Right cardiac atrium (tissue), 5 donors: ENCODE measurements at regions not wholly inside any gene's neighbourhood (a gene's known extent, or its start where the extent isn't known, plus 50 kb on each side); places are given as distances from the start of the nearest gene placed in this dataset.
"Not testable (repeated sequence)": the region's sequence is repeated elsewhere in the genome, so short reads cannot be mapped to it uniquely, and the experiment has no call there.

Experiments used
- ATAC-seq, 2 donors: fragments of 200-7000 bp; cut with Tn5 transposase; one replicate each; pipeline versions ENCODE4 v1.8.0 to v1.9.1; 2020; ENCODE audit warnings: moderate library complexity in 2 of 2, mild to moderate bottlenecking in 1 of 2
- DNase-seq, 3 donors: peaks; one replicate each; pipeline ENCODE4 v3.0.0-alpha.2; 2020
- H3K27ac ChIP-seq: one replicate; pipeline ENCODE4 v1.5.1; 2013; ENCODE audit warnings: mild to moderate bottlenecking, low read length, control low read depth, moderate library complexity
- H3K27me3 ChIP-seq: one replicate; pipeline ENCODE4 v1.6.1; 2013; ENCODE audit not compliant: control insufficient read depth, insufficient read depth
- H3K4me1 ChIP-seq: one replicate; pipeline ENCODE4 v1.6.1; 2013; ENCODE audit warnings: low read length; ENCODE audit not compliant: control insufficient read depth, insufficient read depth
- H3K4me3 ChIP-seq: one replicate; pipeline ENCODE4 v1.5.1; 2013; ENCODE audit warnings: low read length, control low read depth
- H3K9me3 ChIP-seq: one replicate; pipeline ENCODE4 v1.6.1; 2013; ENCODE audit warnings: low read length; ENCODE audit not compliant: control insufficient read depth
- WGBS: extraction: QIAGEN DNeasy Blood & Tissue Kit; methylation state at CpG from one replicate; pipeline ENCODE4 v1.1.7; 2013; 5-methylcytosine and 5-hydroxymethylcytosine counted together
- intact Hi-C, 4 donors: fragments of 100-400 bp; cut with DNase I; formaldehyde crosslinking; loops; one replicate each; pipeline versions ENCODE4 v1.11.0 to v1.14.0; 2022 to 2023
- donor health status: healthy with polysubstance abuse.
- donor health status: DM: no; HTN: yes; CAD: no.
- donor health status: DM: no; HTN: no; CAD: no.
- donor health status: DM: no; HTN: yes; CAD: no; lungs with severe emphysema.
- donor health status: DM: yes; HTN: yes; CAD: no.

DNA sequence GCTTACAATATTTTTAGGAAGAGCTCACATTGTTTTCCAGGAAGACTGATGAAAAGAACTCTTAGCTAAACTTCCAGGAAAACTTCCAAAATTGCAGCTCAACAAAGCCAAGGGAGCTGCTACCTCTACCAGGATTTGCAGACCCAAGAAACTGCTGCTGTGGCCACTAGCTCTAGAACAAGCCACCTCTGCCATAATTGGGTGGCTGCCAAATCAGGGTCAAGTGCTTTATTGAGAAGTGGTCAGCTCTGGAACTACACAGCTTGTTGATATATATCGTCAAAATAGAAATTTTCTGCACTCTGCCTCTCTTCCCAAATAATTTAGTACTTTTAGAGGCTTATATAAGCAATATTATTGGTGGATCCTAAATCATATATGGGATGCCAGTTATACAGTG is 371.8 kb upstream of the CHORDC1 start:
- DNase-seq (no peak), ATAC-seq (no peak)
- no peaks in the 10 kb centered on the region for H3K9me3 ChIP-seq
- H3K27me3 ChIP-seq = no peaks in the 10 kb centered on the region
- no peak overlapping the region for H3K4me3 ChIP-seq
- 40% methylated on average over 1 of the region's 1 CpG for WGBS
- H3K27ac ChIP-seq = no peak overlapping the region
- no peaks in the 10 kb centered on the region for H3K4me1 ChIP-seq
- intact Hi-C loops = no loop called here

DNA sequence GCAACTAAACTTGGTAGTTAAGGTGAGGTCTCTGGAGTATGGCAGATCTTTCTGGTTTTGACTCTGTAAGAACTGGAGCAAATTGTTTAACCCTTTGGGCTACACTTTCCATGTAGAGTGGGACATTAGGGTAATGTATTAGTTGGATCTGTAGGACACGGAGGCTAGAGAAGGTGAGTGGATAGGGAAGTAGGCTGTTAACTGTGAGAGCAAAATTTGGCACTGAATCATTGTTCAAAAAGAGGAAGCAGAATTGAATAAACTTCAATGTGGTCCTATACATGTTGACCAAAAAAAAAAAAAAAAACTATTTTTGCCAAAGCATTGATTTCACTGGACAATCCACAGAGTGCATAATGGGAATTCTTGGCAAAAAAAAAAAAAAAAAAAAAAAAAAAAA is 370.2 kb upstream of the CHORDC1 start:
- intact Hi-C loops = no loop called here
- H3K4me3 ChIP-seq = no peak overlapping the region
- WGBS = 65% methylated on average over 1 of the region's 1 CpG
- ATAC-seq (no peak), DNase-seq (no peak)
- no peaks in the 10 kb centered on the region for H3K9me3 ChIP-seq
- no peaks in the 10 kb centered on the region for H3K4me1 ChIP-seq
- no peaks in the 10 kb centered on the region for H3K27me3 ChIP-seq
- H3K27ac ChIP-seq = no peak overlapping the region

DNA sequence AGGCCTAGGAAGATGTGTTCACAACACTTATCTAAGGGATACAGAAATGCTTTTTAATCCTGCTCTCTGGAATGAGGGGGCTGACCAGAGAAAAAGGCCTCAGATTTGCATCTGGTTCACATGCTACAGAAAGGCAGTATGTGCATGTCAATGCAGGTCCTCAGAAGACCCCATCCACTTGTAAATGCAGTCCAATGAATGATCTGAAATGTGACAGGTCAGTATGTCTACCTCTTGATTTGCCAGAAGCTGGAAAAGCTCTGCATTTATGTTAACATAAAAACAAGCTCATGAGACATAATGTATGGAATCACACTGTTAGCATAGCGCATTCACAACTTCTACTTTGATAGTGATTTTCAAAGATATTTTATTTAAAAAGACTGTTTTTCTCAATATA is 367.4 kb upstream of the CHORDC1 start:
- DNase-seq = no peak
- Histone ChIP-seq H3K27me3 (no peaks in the 10 kb centered on the region), H3K27ac (no peak overlapping the region), H3K9me3 (no peaks in the 10 kb centered on the region), H3K4me1 (no peaks in the 10 kb centered on the region), H3K4me3 (no peak overlapping the region)
- WGBS = 97% methylated on average over 1 of the region's 1 CpG
- intact Hi-C loops = no loop called here
- ATAC-seq = no peak

DNA sequence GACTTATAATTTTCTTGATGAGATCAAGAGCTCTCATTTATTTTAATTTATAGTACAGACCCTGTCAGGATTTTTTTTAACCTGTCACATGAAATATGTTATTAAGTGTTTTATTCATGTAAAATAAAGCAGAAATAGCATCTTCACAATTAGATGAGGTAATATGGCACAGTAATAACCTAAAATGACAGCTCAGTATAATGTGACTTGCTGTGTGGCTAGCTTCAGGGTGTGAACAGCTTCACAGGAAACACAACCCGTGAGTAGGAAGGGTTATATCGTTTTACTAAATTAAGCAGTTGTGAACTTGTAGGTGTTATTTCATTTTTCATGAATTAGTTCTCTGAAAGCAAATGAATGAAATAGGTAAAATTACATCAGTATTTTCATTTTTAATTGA is 366.9 kb upstream of the CHORDC1 start:
- no peaks in the 10 kb centered on the region for H3K9me3 ChIP-seq
- H3K27ac ChIP-seq = no peak overlapping the region
- ATAC-seq (no peak), DNase-seq (no peak)
- no peaks in the 10 kb centered on the region for H3K27me3 ChIP-seq
- H3K4me1 ChIP-seq = no peaks in the 10 kb centered on the region
- 56% methylated on average over 2 of the region's 2 CpGs for WGBS
- intact Hi-C loops = no loop called here
- H3K4me3 ChIP-seq = no peak overlapping the region

DNA sequence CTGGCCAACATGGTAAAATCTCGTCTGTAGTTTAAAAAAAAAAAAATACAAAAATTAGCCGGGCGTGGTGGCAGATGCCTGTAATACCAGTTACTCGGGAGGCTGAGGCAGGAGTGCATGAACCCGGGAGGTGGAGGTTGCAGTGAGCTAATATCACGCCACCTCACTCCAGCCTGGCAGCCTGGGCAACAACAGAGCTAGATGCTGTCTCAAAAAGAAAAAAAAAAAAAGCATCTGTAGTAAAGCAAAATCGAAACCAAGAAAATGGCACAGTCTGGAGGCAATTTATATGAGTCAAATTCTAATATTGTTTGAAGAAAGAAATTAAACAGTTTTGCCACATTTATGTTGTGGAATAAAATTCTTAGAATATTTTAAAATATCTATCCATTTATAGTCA is 365.0 kb upstream of the CHORDC1 start:
- 79% methylated on average over 7 of the region's 7 CpGs for WGBS
- intact Hi-C loops = no loop called here
- no peak overlapping the region for H3K27ac ChIP-seq
- H3K27me3 ChIP-seq = no peaks in the 10 kb centered on the region
- no peaks in the 10 kb centered on the region for H3K9me3 ChIP-seq
- H3K4me3 ChIP-seq = no peak overlapping the region
- DNase-seq = no peak
- H3K4me1 ChIP-seq = no peaks in the 10 kb centered on the region
- no peak for ATAC-seq

DNA sequence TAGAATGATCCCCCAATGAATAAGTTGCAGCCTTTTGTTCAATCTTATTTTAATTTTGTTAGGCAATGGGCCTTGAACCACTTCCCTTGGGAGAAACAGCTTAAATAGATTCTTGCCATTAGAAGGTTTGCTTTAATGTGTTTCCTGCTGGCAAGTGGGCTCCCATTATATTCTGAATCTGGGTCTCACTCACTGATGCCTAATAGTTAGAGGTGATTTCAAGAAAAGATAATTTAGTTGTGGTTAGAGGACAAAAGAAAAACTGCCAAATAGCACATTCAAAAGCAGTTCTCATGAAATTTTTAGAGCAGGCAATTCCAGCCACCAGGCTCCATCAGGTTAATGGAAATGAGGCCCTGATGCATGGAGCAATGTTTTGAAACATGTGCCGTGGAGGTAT is 362.6 kb upstream of the CHORDC1 start:
- intact Hi-C loops = no loop called here
- 91% methylated on average over 1 of the region's 1 CpG for WGBS
- Histone ChIP-seq H3K4me1 (no peaks in the 10 kb centered on the region), H3K27me3 (no peaks in the 10 kb centered on the region), H3K4me3 (no peak overlapping the region), H3K27ac (no peak overlapping the region), H3K9me3 (no peaks in the 10 kb centered on the region)
- ATAC-seq (no peak), DNase-seq (no peak)

DNA sequence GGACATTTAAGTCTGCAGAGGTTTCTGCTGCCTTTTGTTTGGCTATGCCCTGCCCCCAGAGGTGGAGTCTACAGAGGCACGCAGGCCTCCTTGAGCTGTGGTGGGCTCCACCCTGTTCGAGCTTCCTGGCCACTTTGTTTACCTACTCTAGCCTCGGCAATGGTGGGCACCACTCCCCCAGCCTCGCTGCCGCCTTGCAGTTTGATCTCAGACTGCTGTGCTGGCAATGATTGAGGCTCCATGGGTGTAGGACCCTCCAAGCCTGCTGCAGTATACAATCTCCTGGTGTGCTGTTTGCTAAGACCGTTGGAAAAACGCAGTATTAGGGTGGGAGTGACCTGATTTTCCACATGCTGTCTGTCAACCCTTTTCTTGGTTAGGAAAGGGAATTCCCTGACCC is 360.1 kb upstream of the CHORDC1 start:
- H3K27ac ChIP-seq, H3K9me3 ChIP-seq, H3K4me1 ChIP-seq, H3K27me3 ChIP-seq, H3K4me3 ChIP-seq, ATAC-seq, DNase-seq, intact Hi-C loops: not testable (repeated sequence)
- 87% methylated on average over 7 of the region's 7 CpGs for WGBS

DNA sequence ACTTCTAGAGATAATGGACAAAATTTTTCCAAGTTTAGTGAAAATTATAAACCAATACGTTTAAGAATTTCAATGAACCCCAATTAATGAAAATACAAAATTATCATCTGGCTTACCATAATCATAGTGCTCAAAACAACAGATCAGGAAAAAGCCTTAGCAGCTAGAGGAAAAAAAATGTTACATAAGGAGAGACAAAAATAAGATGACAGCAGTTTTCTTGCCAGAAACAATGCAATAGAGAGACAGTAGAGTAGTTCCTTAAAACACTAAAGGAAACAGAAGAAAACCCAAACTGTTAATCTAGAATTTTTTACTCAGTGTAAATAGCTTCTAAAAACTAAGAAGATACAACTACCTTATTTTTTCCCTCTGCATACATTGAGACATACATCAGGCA is 341.7 kb upstream of the CHORDC1 start:
- intact Hi-C loops = no loop called here
- Histone ChIP-seq H3K27ac (no peak overlapping the region), H3K9me3 (no peaks in the 10 kb centered on the region), H3K4me1 (no peaks in the 10 kb centered on the region), H3K27me3 (no peaks in the 10 kb centered on the region), H3K4me3 (no peak overlapping the region)
- 78% methylated on average over 1 of the region's 1 CpG for WGBS
- ATAC-seq (no peak), DNase-seq (no peak)

DNA sequence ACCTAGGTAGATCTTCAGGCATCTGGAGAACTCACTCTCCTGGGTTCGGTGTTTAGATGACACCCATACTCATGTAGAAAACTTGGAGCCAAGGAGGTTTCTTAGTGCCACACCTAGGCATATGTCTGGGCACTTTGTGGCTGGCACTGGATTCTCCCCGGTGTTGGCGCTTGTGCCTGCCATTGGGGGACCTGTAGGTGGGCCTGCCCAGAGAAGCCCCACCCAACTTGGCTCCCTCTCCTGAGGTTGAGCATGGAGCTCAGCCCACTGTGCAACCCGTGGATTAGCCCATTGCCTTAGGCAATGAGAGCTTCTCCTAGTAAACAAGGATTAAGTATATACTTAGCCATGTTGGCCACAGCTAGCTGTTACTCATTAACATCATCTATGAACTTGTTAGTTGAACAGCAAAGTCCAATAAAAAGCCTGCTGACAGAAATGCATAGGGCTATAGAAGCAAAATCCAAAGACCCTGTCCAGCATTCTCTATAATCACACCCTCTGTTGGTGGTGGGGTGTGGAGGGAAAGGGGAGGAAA is 335.5 kb upstream of the CHORDC1 start:
- WGBS = 91% methylated on average over 4 of the region's 4 CpGs
- DNase-seq = no peak
- intact Hi-C loops = no loop called here

DNA sequence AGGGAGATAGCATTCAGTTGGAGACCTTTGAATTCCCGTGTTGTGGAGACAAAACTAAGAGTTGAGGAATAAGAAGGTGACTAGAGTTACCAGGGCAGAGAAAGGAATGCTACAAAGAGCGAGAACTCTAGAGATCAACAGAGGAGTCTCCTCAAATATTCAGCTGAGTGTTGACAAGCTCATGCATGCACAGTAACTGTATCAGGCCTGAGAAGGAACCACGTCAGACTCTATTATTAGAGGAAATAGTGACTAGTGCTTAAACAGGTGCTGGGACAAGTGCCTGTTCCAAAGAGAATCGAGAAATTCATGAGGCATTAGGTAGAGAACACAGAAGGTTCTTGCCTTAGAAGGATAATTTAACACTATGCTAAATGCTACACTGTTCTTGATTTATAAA is 333.8 kb upstream of the CHORDC1 start:
- H3K9me3 ChIP-seq = no peaks in the 10 kb centered on the region
- H3K4me3 ChIP-seq = no peak overlapping the region
- DNase-seq (no peak), ATAC-seq (peak; percentile 51 to 55)
- H3K27me3 ChIP-seq = no peaks in the 10 kb centered on the region
- 28% methylated on average over 4 of the region's 4 CpGs for WGBS
- intact Hi-C loops = no loop called here
- H3K4me1 ChIP-seq = no peaks in the 10 kb centered on the region
- no peak overlapping the region for H3K27ac ChIP-seq

More for the DNA sequence above, 335.5 kb upstream of the CHORDC1 start:
- Histone ChIP-seq H3K27ac (no peak overlapping the region), H3K27me3 (no peaks in the 10 kb centered on the region), H3K9me3 (no peaks in the 10 kb centered on the region), H3K4me1 (no peaks in the 10 kb centered on the region), H3K4me3 (no peak overlapping the region)
- no peak for ATAC-seq

DNA sequence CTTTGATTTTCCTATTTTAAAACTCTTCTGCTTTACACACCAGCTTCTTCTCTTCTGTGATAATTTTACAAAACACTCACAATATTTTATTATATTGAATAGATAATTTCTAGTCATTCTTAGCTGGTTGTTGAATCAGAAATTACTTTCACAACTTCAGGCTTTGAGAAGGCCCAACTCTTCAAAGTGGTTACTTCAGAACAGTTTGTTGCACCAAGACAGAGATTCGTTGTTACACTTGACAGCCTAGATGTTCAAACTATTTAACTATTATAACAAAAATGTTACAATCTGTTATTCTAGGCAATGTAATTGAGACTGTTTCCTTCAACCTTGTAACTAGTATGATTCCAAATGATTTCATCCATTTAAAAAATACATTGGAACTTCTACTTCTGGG is 333.2 kb upstream of the CHORDC1 start:
- DNase-seq = no peak
- 52% methylated on average over 1 of the region's 1 CpG for WGBS
- Histone ChIP-seq H3K27me3 (no peaks in the 10 kb centered on the region), H3K27ac (no peak overlapping the region), H3K4me1 (no peaks in the 10 kb centered on the region), H3K4me3 (no peak overlapping the region), H3K9me3 (no peaks in the 10 kb centered on the region)
- intact Hi-C loops = no loop called here
- no peak for ATAC-seq

DNA sequence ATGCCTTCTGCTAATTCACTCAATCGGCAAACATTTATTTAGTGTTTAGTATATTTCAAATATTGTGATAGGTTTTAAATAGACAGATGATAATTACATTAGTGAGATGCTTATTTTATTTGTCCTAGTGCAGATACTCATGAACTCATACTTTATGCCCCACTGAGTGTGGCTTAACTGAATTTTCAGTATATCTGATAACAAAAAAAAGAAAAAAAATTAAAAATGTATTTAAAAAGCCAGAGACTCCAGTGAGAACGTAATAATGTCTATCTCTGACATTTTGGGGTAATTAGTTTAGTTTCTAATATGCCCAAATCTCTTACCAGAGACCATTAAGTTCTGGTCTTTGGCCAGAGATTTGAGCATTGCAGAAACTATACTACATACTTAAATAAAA is 332.6 kb upstream of the CHORDC1 start:
- Histone ChIP-seq H3K27ac (no peak overlapping the region), H3K4me1 (no peaks in the 10 kb centered on the region), H3K9me3 (no peaks in the 10 kb centered on the region), H3K4me3 (no peak overlapping the region), H3K27me3 (no peaks in the 10 kb centered on the region)
- DNase-seq = no peak
- intact Hi-C loops = no loop called here
- WGBS = 76% methylated on average over 2 of the region's 2 CpGs
- ATAC-seq = no peak
